ENCODE measurements at regions not wholly inside any gene's neighbourhood (a gene's known extent, or its start where the extent isn't known, plus 50 kb on each side); places are given as distances from the start of the nearest gene placed in this dataset.

DNA sequence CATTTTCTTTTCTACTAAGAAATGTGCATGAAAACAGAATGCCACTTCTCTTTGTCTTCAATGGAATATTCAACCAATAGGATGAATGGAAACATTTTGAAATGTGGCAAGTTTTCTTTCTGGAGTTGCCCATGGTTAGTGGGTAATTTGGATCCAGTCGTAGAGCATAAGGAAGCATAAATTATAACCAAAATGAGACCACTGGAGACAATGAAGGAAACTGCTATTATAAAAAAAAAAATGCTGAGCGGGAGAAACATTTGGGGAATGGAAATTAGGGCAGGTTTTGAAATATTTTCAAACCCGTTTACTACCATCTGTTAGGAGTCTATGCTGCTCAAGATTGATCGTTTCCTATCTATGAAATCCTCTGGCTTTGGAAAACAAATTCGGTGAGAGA lies 182.9 kb upstream of the PRKCQ start:
- DNase-seq = no peak

DNA sequence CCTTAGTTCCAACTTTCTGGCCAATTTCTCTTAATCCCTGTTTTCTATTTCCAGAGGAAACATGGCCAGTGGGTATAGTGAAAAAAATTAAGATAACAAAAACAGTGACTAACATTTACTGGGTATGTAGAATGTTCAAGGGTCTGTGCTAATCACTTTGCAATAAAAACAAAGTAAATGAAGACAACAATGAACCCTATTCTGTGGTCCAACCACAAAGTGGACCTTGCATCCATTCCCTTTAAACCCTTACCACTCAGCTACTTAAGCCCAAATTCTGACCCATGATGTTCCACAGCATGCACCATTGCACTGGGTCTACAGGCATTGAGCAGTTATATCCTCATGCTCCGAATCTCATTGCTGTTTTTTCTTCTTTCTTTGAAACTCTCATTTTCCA lies 179.9 kb upstream of the PRKCQ start:
- DNase-seq = no peak

DNA sequence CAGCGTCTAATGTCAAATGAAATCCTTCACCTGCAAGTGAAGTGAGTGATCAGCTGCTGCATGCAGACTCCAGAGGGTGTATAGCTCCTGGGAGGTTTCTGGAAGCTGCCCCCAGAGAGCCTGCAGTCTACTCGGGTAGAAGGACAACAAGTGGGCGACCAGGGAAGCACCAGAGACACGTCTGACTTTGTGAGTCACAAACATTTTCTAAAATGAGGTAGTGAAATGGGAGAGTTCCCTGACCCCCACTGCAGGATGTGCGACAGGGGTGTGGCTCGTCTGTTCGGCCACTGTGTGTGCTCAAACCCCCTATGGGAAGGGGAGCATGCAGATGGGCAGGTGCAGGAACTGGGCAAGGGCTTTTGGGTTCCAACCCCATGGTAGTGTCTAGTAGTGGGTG lies 177.1 kb upstream of the PRKCQ start:
- no peak for DNase-seq

DNA sequence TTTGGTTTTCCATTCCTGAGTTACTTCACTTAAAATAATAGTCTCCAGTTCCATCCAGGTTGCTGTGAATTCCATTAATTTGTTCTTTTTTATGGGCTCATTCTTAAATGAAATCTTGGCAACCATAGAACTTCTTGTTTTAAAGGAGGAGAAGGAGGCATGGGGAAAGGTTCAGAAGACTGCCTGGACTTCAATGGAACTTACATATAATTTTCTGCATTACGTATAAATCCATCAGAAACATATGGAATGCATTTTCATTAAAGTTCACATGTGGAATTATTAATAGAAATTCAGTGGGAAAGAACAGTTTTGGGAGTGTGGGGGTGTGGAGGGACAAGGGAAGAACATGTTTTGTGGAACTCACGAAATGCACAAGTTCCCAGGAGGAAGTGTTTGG lies 176.6 kb upstream of the PRKCQ start:
- no peak for DNase-seq

DNA sequence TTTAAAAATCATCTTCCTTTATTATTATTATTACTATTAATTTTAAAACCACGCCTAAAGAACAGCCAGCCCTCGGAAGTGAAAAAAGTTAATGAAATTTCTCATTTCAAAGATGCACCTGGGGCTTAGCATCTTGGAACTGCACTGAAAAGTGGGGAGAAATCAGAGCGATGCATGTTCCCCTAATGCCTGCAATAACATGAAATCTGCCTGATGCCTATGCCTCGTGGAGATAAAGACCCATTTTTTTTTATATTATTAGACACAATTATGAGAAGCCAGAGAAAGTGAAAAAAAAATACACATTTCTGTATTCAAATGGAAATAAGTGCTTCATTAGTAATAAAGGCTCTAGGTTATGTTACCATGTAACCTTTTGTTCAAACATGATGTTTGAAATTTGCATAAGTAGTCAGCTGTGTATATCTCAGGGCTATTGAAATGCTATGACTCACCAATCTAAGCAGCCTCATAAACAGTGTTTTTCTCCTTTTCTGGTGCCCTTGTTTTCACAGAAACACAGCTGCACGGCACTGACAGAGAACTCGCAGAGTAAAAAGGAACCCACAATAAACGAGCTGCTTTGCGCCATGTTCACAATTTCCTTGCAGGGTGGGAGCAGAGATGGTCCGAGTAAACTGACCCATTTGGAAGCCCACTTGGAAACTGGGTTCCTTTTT lies 175.8 kb upstream of the PRKCQ start:
- no peak for DNase-seq

DNA sequence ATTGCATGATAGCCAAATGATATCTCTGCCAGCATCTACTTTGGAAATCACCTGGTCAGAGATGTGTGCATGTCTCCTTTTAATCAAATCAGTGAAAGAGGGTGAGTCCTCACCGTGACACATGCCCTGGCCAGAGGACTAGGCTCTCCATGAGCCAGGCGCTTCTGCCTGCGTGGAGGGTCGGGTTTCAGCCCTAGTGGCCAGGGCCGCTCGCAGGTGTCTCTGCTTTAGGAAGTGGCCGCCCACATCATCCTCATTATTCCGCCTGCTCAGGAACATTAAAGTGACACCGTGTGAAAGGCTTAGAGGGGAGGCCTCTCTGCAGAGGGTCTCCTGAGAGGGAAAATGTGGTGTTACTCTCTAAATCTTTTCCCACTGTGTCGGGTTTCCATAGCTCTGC lies 173.6 kb upstream of the PRKCQ start:
- no peak for DNase-seq

DNA sequence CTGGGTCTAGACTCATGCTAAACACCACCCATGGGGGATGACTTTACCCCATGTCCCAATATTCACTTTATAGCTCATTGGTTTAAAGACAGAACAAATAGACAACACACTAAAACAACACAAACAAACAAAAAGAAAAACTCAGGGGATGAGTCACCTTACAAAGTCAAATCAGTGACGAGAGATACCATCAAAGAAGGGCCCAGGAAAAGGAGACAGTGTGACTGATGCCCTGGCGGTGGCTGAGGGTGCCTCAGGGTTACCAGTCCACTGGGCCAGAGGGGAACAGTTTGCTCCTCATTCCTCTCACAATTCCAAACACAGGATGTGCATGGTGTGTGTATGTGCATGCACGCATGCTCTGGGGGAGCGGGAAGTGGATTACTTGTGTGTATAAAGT lies 171.3 kb upstream of the PRKCQ start:
- no peak for DNase-seq

DNA sequence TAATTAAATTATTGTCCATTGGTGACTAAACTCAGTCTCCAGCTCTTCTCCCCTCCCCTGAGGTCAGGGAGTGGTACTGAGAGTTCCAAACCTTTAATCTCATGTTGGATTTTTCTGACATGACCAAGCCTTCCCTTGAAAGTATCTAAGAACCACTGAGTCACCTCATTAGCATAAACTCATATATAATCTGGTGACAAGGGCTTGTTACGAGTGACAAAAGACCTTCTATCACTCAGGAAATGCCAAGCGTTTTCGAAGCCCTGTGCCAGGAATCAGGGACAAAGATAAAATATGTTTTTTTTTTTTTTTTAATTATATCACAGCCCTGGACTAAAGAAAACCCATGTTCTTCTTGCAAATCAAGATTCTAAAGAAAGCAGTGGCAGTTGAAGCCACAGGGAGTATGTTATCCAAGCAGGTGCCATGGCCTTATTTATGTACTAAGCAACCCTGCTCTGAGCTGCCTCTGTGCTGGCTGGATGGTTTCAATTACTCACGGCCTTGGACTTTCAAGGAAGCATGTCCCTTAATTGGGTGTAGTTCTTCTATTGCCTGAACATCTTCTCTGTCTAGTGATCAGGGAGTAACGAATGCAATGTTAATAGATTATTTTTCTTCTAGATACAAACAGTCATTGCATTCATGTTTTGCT lies 169.0 kb upstream of the PRKCQ start:
- DNase-seq = no peak

DNA sequence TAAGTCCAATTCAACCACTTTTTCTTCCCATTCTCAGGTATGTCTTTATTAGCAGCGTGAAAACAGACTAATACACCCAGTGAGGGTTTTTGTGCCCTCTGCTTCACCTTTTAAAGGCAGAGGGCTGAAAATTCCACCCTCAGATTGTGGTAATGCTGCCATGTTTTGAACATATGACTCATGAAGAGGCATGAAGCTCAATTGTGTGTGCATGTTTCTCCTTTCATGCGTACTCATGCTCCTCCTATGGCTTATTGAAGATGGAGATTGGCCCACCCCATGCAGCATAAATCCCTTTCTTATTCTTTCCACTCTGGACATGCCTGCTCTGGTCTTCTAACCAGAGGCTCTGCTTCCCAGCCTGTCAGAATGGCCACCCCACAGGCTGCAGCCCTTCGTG lies 168.0 kb upstream of the PRKCQ start:
- no peak for DNase-seq

DNA sequence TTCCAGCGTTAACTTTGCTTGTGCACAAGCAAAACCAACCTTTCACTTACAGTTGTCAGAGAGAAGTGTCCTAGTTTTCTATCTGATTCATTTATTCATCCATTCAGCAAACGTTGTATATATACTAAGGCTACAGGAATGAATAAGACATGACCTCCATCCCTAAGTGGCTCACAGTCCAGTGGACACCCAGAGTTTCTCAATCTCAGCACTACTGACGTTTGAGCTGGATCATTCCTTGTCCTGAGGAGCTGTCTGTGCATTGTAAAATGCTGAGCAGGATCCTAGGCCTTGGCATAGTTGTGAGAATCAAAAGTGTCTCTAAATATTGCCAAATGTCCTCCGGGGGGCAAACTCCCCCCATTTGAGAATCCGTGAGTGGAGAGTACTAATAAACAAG lies 166.7 kb upstream of the PRKCQ start:
- no peak for DNase-seq

DNA sequence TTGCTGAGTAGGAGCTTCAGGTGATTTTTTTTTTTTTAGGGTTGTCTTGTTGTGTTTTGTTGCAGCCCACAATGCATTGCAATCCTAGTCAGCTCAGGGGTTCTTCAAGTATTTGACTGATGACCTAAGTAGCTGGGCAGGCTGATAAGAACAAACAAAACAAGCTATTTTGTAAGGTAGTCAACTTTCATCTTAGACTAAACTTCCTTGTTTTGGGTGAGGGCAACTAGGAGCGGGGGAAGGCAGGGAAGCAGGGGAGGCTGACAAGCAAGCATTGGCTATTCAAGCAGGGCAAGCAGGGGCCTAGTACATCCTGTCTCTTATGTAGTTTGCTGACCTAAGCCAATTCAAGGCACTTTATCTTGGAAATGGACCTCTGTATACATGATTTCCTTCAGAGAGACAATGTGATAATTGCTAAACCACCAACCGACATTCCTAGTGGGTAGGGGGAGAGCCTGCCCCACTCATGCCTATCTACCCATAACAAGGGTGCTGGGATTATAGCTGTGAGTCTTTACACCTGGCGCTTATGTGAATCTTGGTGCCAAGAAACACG lies 163.3 kb upstream of the PRKCQ start:
- DNase-seq = no peak

DNA sequence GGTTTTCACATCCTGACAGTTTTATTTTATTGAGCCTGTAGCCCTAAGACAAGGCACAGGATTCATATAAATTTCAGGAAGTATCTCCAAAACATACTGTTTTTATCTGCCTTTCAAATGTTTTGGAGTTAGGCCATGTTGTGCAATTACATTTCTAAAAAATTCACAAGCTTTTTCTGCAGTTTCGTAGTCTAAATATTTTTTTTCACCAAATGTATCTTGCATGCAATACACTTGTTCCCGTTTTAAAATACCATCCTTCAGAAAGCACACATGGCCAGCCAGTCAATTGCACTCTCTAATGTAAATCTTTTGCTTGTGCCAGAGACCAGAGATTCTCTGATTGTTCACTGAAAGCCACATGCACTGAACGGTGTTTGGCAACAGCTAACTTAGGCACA lies 161.5 kb upstream of the PRKCQ start:
- DNase-seq = no peak

DNA sequence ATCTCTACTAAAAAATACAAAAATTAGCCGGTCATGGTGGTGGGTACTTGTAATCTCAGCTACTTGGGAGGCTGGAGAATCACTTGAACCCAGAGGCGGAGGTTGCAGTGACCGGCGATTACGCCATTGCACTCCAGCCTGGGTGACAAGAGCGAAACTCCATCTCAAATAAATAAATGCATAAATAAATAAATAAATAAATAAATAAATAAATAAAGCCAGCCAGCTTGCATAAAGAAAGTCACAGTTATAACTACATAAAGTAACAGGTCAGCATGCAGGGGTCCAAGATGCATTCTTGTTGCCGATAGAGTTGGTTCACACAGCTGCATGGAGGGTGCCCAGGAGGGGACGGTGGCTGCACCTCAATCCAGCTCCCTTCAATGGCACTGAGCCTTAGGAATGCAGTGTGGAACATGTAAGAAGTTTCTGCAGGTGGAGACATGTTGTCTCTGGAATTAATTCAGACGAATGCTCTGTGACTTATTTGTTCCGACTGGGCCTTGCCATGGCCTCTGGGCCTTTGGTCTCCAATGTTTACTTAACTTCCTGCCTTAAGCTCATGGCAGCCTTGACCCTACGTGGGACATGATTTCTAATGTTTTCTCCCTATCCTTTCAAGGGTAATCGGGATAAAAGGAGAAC lies 159.6 kb upstream of the PRKCQ start:
- no peak for DNase-seq

DNA sequence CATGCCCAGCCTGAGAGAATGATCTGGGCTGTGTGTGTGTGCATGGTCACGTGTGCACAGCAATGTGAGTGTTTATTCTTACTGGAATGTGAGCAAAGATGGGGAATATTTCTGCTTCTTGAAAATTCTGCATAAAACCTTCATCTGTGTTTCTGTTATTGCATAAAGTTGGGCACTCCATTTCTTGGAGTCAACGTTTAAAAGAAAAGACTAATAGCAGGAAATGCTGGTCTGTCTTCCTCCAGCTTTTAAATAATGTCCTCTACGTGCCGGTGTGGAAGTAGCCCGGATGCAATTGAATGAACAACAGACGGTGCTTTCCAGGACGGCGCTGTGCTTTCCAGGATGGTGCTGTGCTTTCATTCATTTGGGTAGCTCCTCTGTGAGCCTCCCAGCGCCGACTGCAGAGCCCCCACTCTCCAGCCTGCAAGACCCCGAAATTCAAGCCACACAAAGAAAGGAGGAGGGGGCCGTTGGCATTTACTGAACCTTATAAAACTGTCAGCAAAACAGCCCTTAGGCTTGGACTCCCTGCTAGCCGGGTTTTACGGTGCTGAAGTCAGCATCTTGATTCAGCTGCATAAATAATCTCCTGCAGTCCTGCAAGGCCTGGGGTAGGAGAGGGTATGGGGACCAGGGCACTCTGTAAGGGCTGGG lies 158.2 kb upstream of the PRKCQ start:
- DNase-seq = no peak

DNA sequence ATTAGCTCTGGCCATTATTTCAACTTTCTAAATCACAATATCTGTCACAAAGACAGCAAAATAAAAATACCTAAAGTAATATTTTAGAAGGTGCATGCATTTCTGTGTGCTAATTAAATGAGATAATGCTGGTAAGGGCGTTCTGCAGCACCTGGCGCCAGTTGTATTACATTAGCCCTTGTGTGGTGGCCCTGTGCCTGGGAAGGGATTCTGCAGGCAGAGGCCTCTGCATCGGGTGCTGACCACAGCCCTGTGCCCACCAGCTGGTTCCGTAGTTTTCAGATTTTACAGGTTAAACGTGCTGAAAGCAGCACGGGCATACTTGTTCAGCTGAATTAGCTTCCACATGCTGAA lies 157.7 kb upstream of the PRKCQ start:
- DNase-seq = no peak

DNA sequence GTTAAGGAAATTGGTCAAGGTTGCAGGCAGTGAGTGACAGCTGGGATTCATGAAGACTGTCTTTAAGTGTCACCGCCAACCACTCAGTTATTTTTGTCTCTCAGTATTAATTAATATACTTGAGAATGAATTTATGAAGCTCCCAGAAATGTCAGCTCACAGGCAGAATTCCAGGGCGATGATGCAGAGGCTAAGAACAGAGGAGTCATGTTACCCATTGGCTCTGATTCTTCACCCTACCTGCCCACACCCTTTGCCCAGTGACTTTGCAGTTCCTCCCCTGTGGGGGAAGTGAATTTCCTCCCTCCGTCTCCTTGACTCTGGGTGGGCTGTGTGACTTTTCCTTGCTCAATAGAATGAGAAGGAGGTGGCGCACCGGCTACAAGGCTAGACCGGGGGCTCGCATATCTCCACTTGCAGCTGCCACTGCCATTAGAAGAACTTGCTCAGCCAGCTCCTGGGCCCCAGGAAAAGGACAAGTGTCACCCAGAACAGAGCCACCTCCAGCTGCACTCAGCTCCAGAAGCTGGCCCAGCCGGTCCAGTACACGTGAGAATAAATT lies 157.1 kb upstream of the PRKCQ start:
- no peak for DNase-seq

DNA sequence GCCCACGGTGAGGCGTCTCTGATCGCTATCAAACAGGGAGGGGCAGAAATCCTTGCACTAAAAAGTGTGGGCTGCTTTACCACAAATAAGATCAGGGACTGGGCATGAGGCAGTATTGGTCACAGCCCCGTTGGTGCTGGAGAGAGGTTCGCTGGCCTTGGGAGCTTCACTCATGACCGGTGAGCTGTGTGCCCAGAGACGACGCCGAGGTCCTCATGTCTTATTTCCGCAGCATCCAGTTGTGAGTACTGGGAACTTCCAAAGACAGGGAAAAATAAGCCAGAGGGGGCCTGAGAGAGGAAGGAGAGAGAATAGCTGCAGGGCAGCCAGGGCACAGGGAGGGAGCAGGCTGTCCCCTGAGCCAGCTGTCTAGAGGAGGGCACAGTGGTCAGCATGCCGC lies 154.2 kb upstream of the PRKCQ start:
- DNase-seq = no peak

DNA sequence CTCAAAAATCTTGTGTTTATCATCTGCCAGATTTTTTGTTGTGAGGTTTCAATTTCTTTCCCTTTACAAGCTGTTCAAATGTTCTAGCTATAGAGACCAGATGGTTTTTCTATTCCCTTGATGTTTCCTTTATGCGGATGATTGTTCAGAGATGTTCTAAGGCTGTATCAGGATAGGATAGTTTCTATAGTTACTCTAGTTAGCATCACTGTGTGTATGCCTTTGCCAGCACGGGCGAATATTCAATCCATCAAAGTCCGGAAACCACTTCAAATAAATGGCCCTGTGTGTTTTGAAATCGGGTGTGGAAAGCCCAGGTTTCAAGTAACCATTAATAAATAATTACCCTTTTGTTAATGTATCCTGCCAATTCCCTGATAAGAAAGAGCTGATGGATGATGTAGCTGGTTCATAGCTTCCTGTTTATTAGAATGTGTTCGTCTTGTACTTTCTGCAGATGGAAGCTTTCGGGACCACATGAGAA lies 149.8 kb upstream of the PRKCQ start:
- DNase-seq = no peak

DNA sequence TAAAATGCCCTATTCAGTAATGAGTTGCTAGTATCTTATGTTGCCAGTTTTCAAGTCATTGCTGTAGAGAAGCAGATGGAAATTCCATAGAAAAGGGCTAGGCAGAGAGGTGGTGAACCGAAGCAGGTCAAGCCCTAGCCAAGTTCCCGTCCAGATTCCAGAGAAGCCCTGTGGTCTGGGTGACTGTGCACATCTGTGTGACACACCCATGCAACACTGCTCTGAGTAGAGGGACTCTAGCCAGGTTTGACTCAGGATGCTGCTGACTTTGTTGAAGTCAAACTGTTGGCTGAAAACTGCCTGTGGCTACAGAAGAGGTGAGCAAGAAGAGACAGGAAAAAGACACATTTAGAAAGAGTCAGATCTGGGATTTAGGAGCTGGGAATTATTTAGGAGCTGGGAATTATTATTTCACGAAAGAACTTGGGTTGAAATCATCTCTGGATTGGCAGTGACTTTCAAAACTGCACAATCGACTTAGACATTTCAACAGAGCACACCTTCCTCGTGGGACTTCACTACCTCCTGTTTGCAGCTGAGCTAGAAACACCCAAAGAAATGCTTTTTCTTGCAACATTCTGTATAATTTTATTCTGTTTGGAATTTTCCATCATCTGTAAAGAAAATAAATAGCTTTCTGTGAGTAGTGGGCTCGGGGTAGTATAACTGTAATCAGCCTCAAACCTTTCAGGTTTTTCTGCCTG lies 149.1 kb upstream of the PRKCQ start:
- DNase-seq = no peak

DNA sequence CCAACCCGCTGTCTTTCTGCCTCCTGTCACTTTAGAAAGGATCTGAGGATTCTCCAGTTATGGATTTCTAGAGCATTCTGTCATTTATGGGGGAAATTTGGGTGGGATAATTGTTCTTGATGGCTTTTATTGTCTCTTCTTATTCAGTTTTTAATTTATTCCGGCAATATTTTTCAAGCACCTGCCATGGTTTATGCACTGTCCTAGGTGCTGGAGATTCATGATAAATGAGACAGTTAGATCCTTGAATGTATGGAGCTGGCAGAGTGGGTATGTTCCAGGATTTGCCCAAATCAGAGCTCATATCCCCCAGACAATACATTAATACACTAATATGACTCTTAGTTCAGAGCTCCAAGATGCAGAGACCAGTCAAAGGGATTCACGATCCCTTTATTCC lies 146.8 kb upstream of the PRKCQ start:
- no peak for DNase-seq

DNA sequence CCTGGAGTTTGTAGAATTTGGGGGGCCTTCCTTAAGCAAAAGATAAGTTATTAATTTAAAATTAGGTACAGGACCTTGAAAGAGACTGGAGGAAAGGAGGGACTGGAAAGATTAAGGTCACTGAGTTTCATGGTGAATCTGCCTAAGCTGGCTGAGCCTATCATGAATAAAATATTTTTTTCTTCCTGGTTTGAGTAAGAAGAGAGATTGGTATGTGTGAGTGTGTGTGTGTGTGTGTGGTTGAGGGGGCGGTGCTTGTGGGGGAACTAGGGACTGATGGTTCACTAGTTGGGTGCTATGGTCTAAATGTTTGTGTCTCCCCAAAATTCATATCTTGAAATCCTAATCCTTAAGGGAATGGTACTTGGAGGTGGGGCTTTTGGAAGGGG lies 142.5 kb upstream of the PRKCQ start:
- DNase-seq = no peak

DNA sequence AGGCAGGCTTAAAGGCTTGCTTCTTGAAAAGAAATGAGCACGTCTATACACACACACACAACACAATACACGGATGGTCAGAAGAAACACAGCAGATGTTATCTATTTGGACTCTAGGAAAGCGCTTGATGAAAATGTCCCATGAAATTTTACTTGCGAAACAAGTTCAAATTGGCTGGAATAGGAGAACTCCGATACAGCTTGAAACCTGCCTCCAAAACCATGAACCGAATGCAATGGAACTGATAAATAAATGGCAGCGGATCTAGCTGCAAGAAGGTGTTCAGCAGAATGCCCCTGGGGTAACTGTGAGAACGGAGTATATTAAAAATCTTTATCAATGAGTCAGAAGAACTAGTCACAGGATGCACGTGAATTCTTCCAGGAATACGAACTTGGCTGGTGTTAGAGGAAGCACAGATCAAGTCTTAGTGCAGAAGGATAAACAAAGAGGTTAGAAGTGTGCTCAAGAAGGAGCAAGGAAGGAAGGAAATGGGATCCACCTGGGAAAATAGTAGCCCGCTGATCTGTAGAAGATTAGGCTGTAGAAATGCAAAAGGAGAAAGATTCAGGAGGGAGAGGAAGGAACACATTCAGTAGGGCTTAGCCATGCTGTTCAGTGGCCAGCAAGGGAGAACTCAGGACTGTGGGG lies 142.0 kb upstream of the PRKCQ start:
- DNase-seq = no peak
